ENCODE measurements at regions not wholly inside any gene's neighbourhood (a gene's known extent, or its start where the extent isn't known, plus 50 kb on each side); places are given as distances from the start of the nearest gene placed in this dataset.

- TF ChIP-seq ZNF629 (tag by site-specific recombination; IDR thresholded peaks at IDR 0.05) (no peak), CTCF (tag by site-specific recombination; IDR thresholded peaks at IDR 0.05) (no peak), ZNF311 (tag by site-specific recombination; IDR thresholded peaks at IDR 0.05; ENCODE audit: borderline replicate concordance) (no peak), ZNF610 (tag by site-specific recombination; IDR thresholded peaks at IDR 0.05; ENCODE audit: borderline replicate concordance) (no peak), TCF7L2 (IDR thresholded peaks at IDR 0.05; ENCODE audit: borderline replicate concordance, low read depth, low read length) (no peak), ZBTB10 (tag by site-specific recombination; IDR thresholded peaks at IDR 0.05) (no peak)
These were observed 902.7 kb upstream of the USP15 start for GRCh38 chr12:61357496-61357895.

All from HEK293 (cell line).